Ammon's horn (tissue), 1 donor: ENCODE measurements at regions not wholly inside any gene's neighbourhood (a gene's known extent, or its start where the extent isn't known, plus 50 kb on each side); places are given as distances from the start of the nearest gene placed in this dataset.
"Not testable (repeated sequence)": the region's sequence is repeated elsewhere in the genome, so short reads cannot be mapped to it uniquely, and the experiment has no call there.

ENCODE experiments used
- DNase-seq: peaks from one replicate; pipeline ENCODE4 v3.0.0-alpha.2; 2016; ENCODE audit warnings: low spot score

DNA sequence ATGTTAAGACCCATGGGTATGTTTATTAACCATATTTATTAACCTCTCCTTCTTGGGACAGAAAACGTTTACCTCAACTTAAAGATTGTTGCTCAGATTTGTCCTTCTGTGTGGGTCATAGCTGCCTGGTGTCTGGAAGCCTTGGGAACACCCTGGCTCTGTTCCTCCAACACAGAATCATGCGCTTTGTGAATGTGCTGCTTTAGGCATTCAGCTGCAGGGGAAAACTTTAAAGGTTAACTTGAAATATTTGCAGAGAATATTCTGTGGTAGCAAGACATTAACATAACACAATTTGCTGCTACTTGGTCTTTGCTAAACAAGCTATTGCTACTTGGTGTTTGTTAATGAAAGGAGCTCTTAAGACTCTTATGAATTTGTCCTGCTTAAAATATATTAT lies 50.5 kb upstream of the THOC3 start:
- not testable (repeated sequence) for DNase-seq

GRCh38 chr5:176020852-176021251 lies 52.7 kb upstream of the THOC3 start:
- not testable (repeated sequence) for DNase-seq

GRCh38 chr5:176023535-176023934 lies 55.4 kb upstream of the THOC3 start:
- not testable (repeated sequence) for DNase-seq

DNA sequence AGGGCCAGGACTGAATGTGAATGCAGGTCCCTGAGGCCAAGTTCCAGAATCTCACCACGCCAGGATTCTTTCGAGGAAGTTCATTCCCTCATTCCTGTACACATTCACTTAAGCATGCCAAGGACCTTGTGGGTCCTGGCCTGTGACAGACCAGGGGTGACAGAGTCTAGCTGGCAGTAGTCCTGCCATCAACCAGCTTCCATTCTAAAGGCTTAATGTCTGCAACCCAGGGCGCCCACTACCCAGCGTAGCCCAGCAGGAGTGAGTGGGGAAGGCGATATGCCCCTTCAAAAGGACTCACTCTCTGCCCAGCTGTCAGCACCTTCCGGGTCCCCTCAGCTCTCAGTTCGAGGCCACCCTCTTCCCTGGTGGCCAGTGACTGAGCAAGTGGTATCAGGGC lies 61.3 kb upstream of the THOC3 start:
- not testable (repeated sequence) for DNase-seq

GRCh38 chr5:176030361-176031117 lies 62.4 kb upstream of the THOC3 start:
- DNase-seq, result not testable (repeated sequence)

DNA sequence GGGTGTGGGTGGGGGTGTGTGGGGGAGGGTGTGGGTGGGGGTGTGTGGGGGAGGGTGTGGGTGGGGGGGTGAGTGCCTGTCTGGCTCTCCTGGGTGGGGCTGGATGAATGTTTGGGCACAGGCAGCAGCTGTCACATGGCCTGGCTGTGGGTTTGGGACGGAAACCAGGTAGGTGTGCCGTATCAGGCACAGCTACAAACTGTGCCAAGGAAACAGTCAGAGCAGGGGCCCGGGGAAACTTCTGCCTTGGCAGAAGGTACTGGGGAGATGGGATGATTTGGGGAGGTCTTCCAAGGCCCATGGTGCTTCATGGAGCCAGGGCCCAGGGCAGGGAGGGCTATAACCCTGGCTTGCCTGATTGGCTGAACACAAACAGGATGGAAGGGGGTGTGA lies 63.0 kb upstream of the THOC3 start:
- DNase-seq, result not testable (repeated sequence)

GRCh38 chr5:176033186-176033585 lies 65.1 kb upstream of the THOC3 start:
- DNase-seq, result not testable (repeated sequence)

DNA sequence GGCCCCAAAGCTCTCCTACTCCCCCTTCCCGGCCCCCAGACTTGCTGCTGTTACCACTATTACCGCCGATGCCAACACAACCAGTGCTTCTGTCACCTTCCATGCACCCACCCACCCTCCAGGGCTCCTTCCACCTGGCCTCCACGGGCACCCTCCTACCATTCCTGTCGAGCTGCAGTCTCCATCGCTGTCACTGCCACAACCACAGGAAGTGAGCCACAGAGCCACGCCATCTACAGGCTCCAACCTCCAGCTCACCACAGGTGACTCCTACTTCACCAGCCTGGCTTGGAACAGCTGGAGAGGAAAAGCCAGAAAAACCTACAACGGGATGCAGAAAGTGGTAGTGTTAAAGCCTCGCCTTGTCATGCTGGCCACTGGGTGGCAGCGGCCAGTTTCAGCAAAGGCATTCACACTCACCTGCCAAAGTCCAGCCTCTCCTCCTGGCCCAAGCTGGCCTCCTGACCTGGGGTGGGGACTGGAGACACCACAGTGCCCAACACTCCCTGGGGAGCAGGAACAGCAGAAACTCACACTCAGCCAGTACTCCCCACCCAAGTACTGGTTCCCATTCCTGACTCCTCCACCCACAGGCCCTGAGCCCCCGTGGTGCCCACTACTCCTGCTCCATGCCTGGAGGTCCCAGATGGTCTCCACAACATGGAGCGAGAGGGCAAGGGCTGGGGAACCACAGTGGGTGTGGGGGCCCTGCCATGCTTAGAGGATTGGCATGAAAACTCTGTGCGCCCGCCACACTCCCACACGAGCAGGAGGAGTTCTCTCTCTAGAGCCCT lies 66.5 kb upstream of the THOC3 start:
- DNase-seq, result not testable (repeated sequence)

DNA sequence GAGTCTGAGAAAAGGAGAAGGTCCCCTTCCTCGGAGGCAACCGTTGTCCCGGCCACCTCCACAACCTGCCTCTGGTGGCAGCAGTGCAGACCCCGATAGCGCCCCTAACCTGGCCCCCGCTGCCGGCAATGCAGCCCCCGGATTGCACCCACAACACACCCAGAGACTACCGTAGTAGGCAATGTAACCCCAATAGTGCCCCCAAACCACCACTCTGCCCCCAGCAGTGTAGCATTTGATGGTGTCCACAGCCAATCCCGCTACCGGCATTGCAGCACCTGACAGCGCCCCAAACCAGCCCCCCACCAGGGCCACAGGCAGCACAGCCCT lies 67.1 kb upstream of the THOC3 start:
- DNase-seq, result not testable (repeated sequence)

DNA sequence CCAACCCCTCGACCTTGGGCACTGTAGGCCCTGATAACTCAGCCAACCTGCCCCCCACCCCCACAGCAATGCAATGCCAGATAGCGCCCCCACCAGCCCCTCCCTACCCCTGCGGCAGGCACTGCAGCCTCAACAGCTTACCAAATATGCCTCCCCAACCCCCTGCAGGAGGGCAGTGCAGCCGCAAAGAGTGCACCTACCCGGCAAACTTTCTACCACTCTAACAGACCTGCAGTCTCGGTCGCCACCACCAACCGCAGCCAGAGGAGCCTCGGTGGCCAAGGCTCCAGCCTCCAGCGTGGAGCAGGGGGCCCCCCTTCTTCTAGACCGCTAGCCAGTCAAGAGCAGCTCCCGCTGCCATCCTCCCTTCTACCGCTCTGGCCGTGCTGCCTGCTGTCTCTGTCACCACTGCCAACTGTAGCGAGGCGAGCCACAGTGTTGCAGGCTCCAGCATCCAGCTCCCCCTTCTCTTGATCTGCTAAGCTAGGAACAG lies 67.7 kb upstream of the THOC3 start:
- DNase-seq, result not testable (repeated sequence)

DNA sequence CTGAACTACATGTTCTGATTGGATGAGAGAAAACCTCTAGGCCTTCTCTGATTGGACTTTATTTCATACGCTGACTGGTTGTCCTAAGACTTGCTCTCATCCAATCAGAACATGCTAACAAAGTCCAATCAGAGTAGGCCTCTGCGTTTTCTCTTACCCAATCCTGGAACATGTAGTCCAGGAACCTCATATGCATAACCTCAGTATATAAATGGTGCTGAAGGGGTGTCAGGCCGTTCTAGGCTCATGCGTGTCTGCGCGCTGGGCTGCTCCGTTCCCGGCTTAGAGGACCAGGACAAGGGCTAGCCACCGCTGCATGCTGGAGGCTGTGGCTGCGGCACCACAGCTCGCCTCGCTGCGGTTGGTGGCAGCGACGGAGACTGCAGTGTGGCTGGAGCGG lies 68.3 kb upstream of the THOC3 start:
- DNase-seq, result not testable (repeated sequence)

GRCh38 chr5:176037190-176037589 lies 69.1 kb upstream of the THOC3 start:
- DNase-seq, result not testable (repeated sequence)

GRCh38 chr5:176040105-176040801 lies 72.1 kb upstream of the THOC3 start:
- not testable (repeated sequence) for DNase-seq

GRCh38 chr5:176041248-176041994 lies 73.3 kb upstream of the THOC3 start:
- not testable (repeated sequence) for DNase-seq

DNA sequence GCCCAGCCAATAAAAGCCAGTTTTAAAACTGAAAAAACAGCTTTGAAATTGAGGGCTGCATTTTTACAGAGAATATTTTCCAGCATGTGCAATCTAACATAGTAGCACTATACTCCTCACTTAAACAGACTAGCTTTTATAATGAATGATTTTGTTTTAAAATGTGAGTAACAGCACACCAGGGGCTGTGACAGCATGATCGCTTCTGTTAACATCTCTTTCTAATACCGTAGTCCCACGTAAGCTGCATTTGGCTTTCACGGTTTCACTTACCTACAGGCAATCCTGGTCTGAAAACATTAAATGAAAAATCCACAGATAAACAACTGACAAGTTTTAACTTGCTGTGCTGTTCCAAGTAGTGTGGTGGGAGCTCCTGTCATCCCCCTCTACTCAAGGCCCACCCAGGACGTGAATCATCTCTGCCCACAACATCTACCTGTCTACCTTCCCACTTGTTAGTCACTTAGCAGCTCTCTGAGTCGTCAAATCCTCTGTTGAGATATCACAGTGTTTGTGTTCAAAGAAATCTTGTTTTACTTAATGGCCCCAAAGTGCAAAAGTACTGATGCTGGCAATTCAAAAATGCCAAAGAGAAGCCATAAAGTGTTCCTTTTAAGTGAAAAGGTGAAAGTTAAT lies 74.0 kb upstream of the THOC3 start:
- DNase-seq, result not testable (repeated sequence)

DNA sequence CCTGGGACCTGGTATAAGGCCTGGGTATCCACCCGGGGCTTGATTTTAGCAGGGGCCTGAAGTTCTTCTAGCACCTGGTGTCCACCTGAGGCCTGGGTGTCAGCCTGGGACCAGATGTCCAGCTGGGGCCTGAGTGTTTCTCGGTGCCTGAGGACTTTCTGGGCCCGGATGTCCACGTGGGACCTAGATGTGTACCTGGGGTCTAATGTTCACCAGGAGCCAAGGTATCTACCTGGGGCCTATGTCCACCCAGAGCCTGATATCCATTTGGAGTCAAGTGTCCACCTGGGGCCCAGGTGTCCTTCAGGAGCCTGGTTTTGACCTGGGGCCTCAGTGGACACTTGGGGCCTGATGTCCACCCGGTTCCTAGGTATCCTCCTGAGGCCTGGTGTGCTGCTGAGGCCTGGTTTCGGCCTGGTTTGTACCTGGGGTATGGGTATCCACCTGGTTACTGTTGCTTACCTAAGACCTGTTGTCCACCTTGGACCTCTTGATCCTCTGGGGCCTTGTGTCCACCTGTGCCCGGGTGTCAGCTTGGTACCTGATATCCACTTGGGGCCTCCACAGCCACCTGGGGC lies 75.2 kb upstream of the THOC3 start:
- not testable (repeated sequence) for DNase-seq

- not testable (repeated sequence) for DNase-seq
Observed at GRCh38 chr5:176043986-176044385, 75.9 kb upstream of the THOC3 start.

- not testable (repeated sequence) for DNase-seq
Observed at GRCh38 chr5:176044431-176044830, 76.3 kb upstream of the THOC3 start.

GRCh38 chr5:176045442-176045841 lies 77.3 kb upstream of the THOC3 start:
- not testable (repeated sequence) for DNase-seq

DNA sequence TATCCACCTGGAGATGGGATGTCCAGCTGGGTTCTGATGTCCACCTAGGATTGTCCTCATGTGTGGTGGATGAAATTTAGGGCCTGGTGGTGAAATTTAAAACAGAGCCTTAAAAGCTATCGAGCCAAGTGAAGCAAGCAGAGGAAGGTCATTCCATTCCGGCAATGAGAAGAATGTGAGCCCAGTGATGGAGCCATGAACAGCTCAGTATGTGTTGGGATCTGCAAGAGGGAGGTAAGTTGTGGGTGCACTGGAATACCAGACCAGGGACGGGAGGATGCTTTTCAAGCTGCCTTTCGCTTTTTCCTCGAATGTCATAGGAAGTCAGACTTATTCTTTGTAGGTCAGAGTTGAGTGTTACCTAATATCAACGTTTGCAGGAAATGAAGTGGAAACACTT lies 80.6 kb upstream of the THOC3 start:
- DNase-seq, result not testable (repeated sequence)
